H1 (cell line): ENCODE measurements at regions not wholly inside any gene's neighbourhood (a gene's known extent, or its start where the extent isn't known, plus 50 kb on each side); places are given as distances from the start of the nearest gene placed in this dataset.

Source experiments
- CTCF ChIA-PET: fragments of 300-600 bp; sonication (Branson Sonifier 250); formaldehyde crosslinking; loops from one replicate; lab custom pipeline; 2021; ENCODE audit not compliant: partially characterized antibody; lab: Charles Lee
- POLR2A ChIA-PET: fragments of 300-600 bp; sonication (Branson Sonifier 250); formaldehyde crosslinking; loops from one replicate; lab custom pipeline; 2021; ENCODE audit warnings: inconsistent platforms; ENCODE audit not compliant: partially characterized antibody; lab: Charles Lee
- DNase-seq, 2 experiments: peaks; one replicate each; pipeline versions ENCODE4 v3.0.0 to v3.0.0-alpha.2; 2010 to 2022; ENCODE audit warnings: low spot score in 2 of 2, low read depth in 1 of 2, mixed read lengths in 1 of 2
- FAIRE-seq: peaks from 2 replicates; lab custom pipeline; 2011; peaks lifted over from hg19 to GRCh38; lab: Jason Lieb, UNC
- H2AFZ ChIP-seq: 2 replicates; pipeline ENCODE4 v1.8.1; 2012; ENCODE audit warnings: low read length, inconsistent platforms
- H2AK5ac ChIP-seq: 2 replicates; pipeline ENCODE4 v1.6.1; 2013; ENCODE audit warnings: low read depth, low read length
- H2BK120ac ChIP-seq: replicated peaks from 2 replicates; pipeline ENCODE3; 2013; ENCODE audit warnings: low read depth, low read length, inconsistent platforms
- H2BK12ac ChIP-seq: 2 replicates; pipeline ENCODE4 v1.6.1; 2013; ENCODE audit warnings: low read depth, low read length
- H2BK15ac ChIP-seq: 2 replicates; pipeline ENCODE4 v1.6.1; 2013; ENCODE audit warnings: low read length
- H2BK20ac ChIP-seq: 2 replicates; pipeline ENCODE4 v1.6.1; 2013; ENCODE audit warnings: low read length
- H2BK5ac ChIP-seq: 2 replicates; pipeline ENCODE4 v1.6.1; 2013; ENCODE audit warnings: low read depth, low read length
- H3K14ac ChIP-seq: 2 replicates; pipeline ENCODE4 v1.6.1; 2013; ENCODE audit warnings: inconsistent platforms; ENCODE audit not compliant: insufficient read length
- H3K18ac ChIP-seq: 2 replicates; pipeline ENCODE4 v1.6.1; 2013; ENCODE audit warnings: low read length; ENCODE audit errors: extremely low read depth
- H3K23ac ChIP-seq: 2 replicates; pipeline ENCODE4 v1.6.1; 2013; ENCODE audit warnings: inconsistent platforms; ENCODE audit not compliant: insufficient read length
- H3K23me2 ChIP-seq: 2 replicates; pipeline ENCODE4 v1.6.1; 2013; ENCODE audit warnings: low read depth, low read length
- H3K27ac ChIP-seq: 2 replicates; pipeline ENCODE4 v1.6.1; 2011; ENCODE audit warnings: low read depth, low read length, inconsistent platforms
- H3K27me3 ChIP-seq, 4 experiments: replicated peaks in 1 of 4; 1 replicate in 1 of 4; 2 replicates in 3 of 4; pipeline versions ENCODE4 v1.6.1 to v1.8.1; 2011 to 2013; ENCODE audit warnings: low read length in 3 of 4, mild to moderate bottlenecking in 3 of 4, inconsistent platforms in 2 of 4, mixed read lengths in 2 of 4, moderate library complexity in 1 of 4; ENCODE audit not compliant: control insufficient read depth in 3 of 4, insufficient read depth in 3 of 4; ENCODE audit errors: extremely low read depth in 1 of 4
- H3K36me3 ChIP-seq, 4 experiments: 2 replicates each; pipeline versions ENCODE4 v1.6.1 to v1.8.1; 2011 to 2013; ENCODE audit warnings: mild to moderate bottlenecking in 4 of 4, low read length in 3 of 4, moderate library complexity in 2 of 4, control low read depth in 1 of 4, inconsistent platforms in 1 of 4; ENCODE audit not compliant: insufficient read depth in 4 of 4, control insufficient read depth in 2 of 4
- H3K4ac ChIP-seq: replicated peaks from 2 replicates; pipeline ENCODE3; 2013; ENCODE audit warnings: low read length, low read depth, mixed read lengths, inconsistent platforms; ENCODE audit not compliant: insufficient read length
- H3K4me1 ChIP-seq, 4 experiments: replicated peaks in 1 of 4; 1 replicate in 1 of 4; 2 replicates in 3 of 4; pipeline versions ENCODE4 v1.6.1 to v1.8.1; 2011 to 2013; ENCODE audit warnings: low read length in 3 of 4, inconsistent platforms in 2 of 4, mixed read lengths in 1 of 4; ENCODE audit not compliant: insufficient read depth in 4 of 4, control insufficient read depth in 3 of 4
- H3K4me2 ChIP-seq, 2 experiments: 2 replicates each; pipeline versions ENCODE4 v1.6.1 to v1.8.1; 2011 to 2013; ENCODE audit warnings: low read depth in 2 of 2, low read length in 2 of 2, control low read depth in 1 of 2, inconsistent platforms in 1 of 2, mild to moderate bottlenecking in 1 of 2; ENCODE audit not compliant: insufficient read depth in 1 of 2
- H3K4me3 ChIP-seq, 4 experiments: fragments of 200-600, 300-600 bp in 1 of 4; sonication (generic), shearing (Covaris generic), sonication (Bioruptor Twin) in 1 of 4; 2 replicates each; pipeline versions ENCODE4 v1.5.1 to v1.8.1; 2011 to 2016; ENCODE audit warnings: low read length in 4 of 4, low read depth in 3 of 4, control low read depth in 2 of 4, inconsistent platforms in 2 of 4, mild to moderate bottlenecking in 2 of 4, mixed read lengths in 1 of 4, moderate library complexity in 1 of 4; ENCODE audit not compliant: insufficient read depth in 2 of 4; ENCODE audit errors: extremely low read depth in 1 of 4
- H3K56ac ChIP-seq: replicated peaks from 2 replicates; pipeline ENCODE3; 2013; ENCODE audit warnings: low read depth, mild to moderate bottlenecking, mixed read lengths, low read length, inconsistent platforms; ENCODE audit not compliant: insufficient read length
- H3K79me1 ChIP-seq: 2 replicates; pipeline ENCODE4 v1.6.1; 2013; ENCODE audit warnings: low read depth, low read length, control low read depth
- H3K79me2 ChIP-seq, 2 experiments: 2 replicates each; pipeline versions ENCODE4 v1.6.1 to v1.8.1; 2012 to 2013; ENCODE audit warnings: low read length in 2 of 2, mild to moderate bottlenecking in 2 of 2, inconsistent platforms in 1 of 2; ENCODE audit not compliant: insufficient read depth in 2 of 2, control insufficient read depth in 1 of 2
- H3K9ac ChIP-seq, 4 experiments: replicated peaks in 1 of 4; 1 replicate in 1 of 4; 2 replicates in 3 of 4; pipeline versions ENCODE4 v1.6.1 to v1.8.1; 2011 to 2013; ENCODE audit warnings: low read depth in 3 of 4, low read length in 3 of 4, control low read depth in 2 of 4, mild to moderate bottlenecking in 2 of 4, moderate library complexity in 2 of 4, inconsistent platforms in 1 of 4; ENCODE audit errors: extremely low read depth in 1 of 4
- H3K9me3 ChIP-seq, 2 experiments: 2 replicates each; pipeline versions ENCODE4 v1.6.1 to v1.8.1; 2012 to 2013; ENCODE audit warnings: mild to moderate bottlenecking in 2 of 2, moderate library complexity in 2 of 2, control low read depth in 1 of 2, inconsistent platforms in 1 of 2, low read depth in 1 of 2, low read length in 1 of 2, mixed read lengths in 1 of 2; ENCODE audit not compliant: insufficient read depth in 2 of 2
- H4K20me1 ChIP-seq, 2 experiments: replicated peaks in 1 of 2; 2 replicates each; pipeline versions ENCODE3 to v1.8.1; 2011 to 2013; ENCODE audit warnings: inconsistent platforms in 2 of 2, low read length in 2 of 2, mild to moderate bottlenecking in 1 of 2; ENCODE audit not compliant: insufficient read depth in 2 of 2, control insufficient read depth in 1 of 2
- H4K5ac ChIP-seq: 2 replicates; pipeline ENCODE4 v1.6.1; 2013; ENCODE audit warnings: low read length, low read depth, mixed read lengths, inconsistent platforms; ENCODE audit not compliant: insufficient read length
- H4K8ac ChIP-seq: 2 replicates; pipeline ENCODE4 v1.8.0; 2013; ENCODE audit warnings: mild to moderate bottlenecking, moderate library complexity, low read length, inconsistent platforms; ENCODE audit not compliant: insufficient read depth; ENCODE audit errors: extremely low read depth
- H4K91ac ChIP-seq: replicated peaks from 2 replicates; pipeline ENCODE3; 2013; ENCODE audit warnings: low read length, mixed read lengths, inconsistent platforms; ENCODE audit not compliant: insufficient read length
- ASH2L ChIP-seq: fragments of 200-600, 300-600 bp; sonication (generic); IDR thresholded peaks from one replicate; pipeline ENCODE4 v1.7.1; 2017; ENCODE audit warnings: low read length
- BCL11A ChIP-seq, 2 experiments: IDR thresholded peaks; one replicate each; pipeline ENCODE4 v1.6.1; 2011; ENCODE audit warnings: low read depth in 2 of 2, low read length in 2 of 2, mild to moderate bottlenecking in 2 of 2
- CREB1 ChIP-seq: IDR thresholded peaks from 2 replicates; pipeline ENCODE4 v1.6.1; 2012; ENCODE audit warnings: inconsistent platforms
- JUND ChIP-seq: IDR thresholded peaks from 2 replicates; pipeline ENCODE4 v1.6.1; 2011; ENCODE audit warnings: mild to moderate bottlenecking, improper control_type of control experiment, low read length
- KDM5A ChIP-seq: fragments of 200-600 bp; IDR thresholded peaks from 2 replicates; pipeline ENCODE4 v1.7.1; 2012; ENCODE audit warnings: mild to moderate bottlenecking, low read length, inconsistent platforms, mixed read lengths
- NRF1 ChIP-seq: IDR thresholded peaks from 2 replicates; pipeline ENCODE4 v1.6.1; 2011; ENCODE audit warnings: mild to moderate bottlenecking, low read depth, low read length, improper control_type of control experiment
- RBBP5 ChIP-seq: IDR thresholded peaks from 2 replicates; pipeline ENCODE4 v1.7.1; 2012; ENCODE audit warnings: low read depth, mild to moderate bottlenecking, inconsistent platforms, low read length, moderate library complexity, borderline replicate concordance
- SAP30 ChIP-seq: fragments of 300-600 bp; sonication (generic); IDR thresholded peaks from 2 replicates; pipeline ENCODE4 v1.7.1; 2012; ENCODE audit warnings: low read length, moderate library complexity, mild to moderate bottlenecking, inconsistent platforms; ENCODE audit not compliant: insufficient read depth, insufficient replicate concordance
- SP2 ChIP-seq: IDR thresholded peaks from 2 replicates; pipeline ENCODE4 v1.6.1; 2012; ENCODE audit warnings: mild to moderate bottlenecking, low read length, inconsistent platforms
- SP4 ChIP-seq: IDR thresholded peaks from 2 replicates; pipeline ENCODE4 v1.6.1; 2012; ENCODE audit warnings: low read length, inconsistent platforms
- TAF1 ChIP-seq: IDR thresholded peaks from 2 replicates; pipeline ENCODE4 v1.6.1; 2011; ENCODE audit warnings: mild to moderate bottlenecking, low read depth, low read length
- TAF7 ChIP-seq: optimal IDR thresholded peaks from 2 replicates; pipeline ENCODE3; 2011; ENCODE audit warnings: low read depth, mild to moderate bottlenecking, inconsistent platforms, low read length, moderate library complexity, borderline replicate concordance
- TBP ChIP-seq: IDR thresholded peaks from 2 replicates; pipeline ENCODE4 v1.6.1; 2011; ENCODE audit warnings: low read depth, low read length, improper control_type of control experiment
- ZNF274 ChIP-seq: IDR thresholded peaks from 2 replicates; pipeline ENCODE4 v1.7.0; 2012; ENCODE audit warnings: low read length, borderline replicate concordance; ENCODE audit errors: extremely low read depth
- WGBS, 2 experiments: shearing (Covaris generic) in 1 of 2; methylation state at CpG; one replicate each; pipeline versions ENCODE4 v1.1.6 to v1.1.7; 2013 to 2015; ENCODE audit warnings: low lambda C conversion rate in 2 of 2, mixed read lengths in 2 of 2, inconsistent platforms in 1 of 2, low coverage in 1 of 2, missing lambda C conversion rate in 1 of 2; ENCODE audit not compliant: insufficient replicate concordance in 2 of 2, insufficient coverage in 1 of 2, insufficient read length in 1 of 2; ENCODE audit errors: extremely low coverage in 1 of 2, missing lambda C conversion rate in 1 of 2; 5-methylcytosine and 5-hydroxymethylcytosine counted together
- TF ChIP-seq, protein P1 (sequence below): IDR thresholded peaks from 2 replicates; pipeline ENCODE4 v1.6.1; 2012; ENCODE audit warnings: inconsistent platforms

DNA sequence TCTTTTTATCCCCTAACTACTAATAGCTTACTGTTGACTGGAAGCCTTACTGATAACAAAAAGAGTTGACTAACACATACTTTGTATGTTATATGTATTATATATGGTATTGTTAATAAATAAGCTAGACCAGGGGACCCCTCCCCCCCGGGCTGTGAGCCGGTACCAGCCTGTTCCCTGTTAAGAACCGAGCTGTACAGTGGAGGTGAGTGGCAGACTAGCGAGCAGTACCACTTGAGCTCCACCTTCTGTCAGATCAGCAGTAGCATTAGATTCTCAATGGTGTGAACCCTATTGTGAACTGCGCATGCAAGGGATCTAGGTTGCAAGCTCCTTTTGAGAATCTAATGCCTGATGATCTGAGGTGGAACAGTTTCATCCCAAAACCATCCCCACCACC lies 377.0 kb downstream of the IPMK start:
- DNase-seq, result no peak
- Histone ChIP-seq H2AK5ac (no peak overlapping the region), H3K79me1 (no peaks in the 10 kb centered on the region), H3K27me3 (no peaks in the 10 kb centered on the region), H2BK120ac (no peak overlapping the region), H4K5ac (no peak overlapping the region), H3K23me2 (no peaks in the 10 kb centered on the region), H2BK15ac (no peak overlapping the region), H3K14ac (no peak overlapping the region), H3K23ac (no peak overlapping the region), H3K56ac (no peak overlapping the region), H3K4me1 (no peaks in the 10 kb centered on the region; a peak in 2 of 7 replicates), H3K4me2 (no peak overlapping the region), H2BK12ac (no peak overlapping the region), H3K18ac (no peak overlapping the region), H4K91ac (no peak overlapping the region), H4K20me1 (no peaks in the 10 kb centered on the region), H3K79me2 (no peaks in the 10 kb centered on the region), H3K36me3 (no peaks in the 10 kb centered on the region), H3K9ac (no peak overlapping the region), H2AFZ (no peak overlapping the region), H2BK20ac (no peak overlapping the region), H3K4me3 (no peak overlapping the region), H3K4ac (no peak overlapping the region), H2BK5ac (no peak overlapping the region), H4K8ac (no peak overlapping the region), H3K27ac (no peak overlapping the region), H3K9me3 (peaks cover 13 to 15% of the 10 kb centered on the region in 2 experiments; a peak in 3 of 4 replicates)
- ChIA-PET CTCF (interaction anchor here (0.9 kb wide), 1 partner anchor 262 kb away, joined by 3 read pairs; no protein-coding TSS in a partner anchor), POLR2A (no interaction called here)
- FAIRE-seq, result no peak
- TF ChIP-seq KDM5A (no peak), TAF7 (no peak), TBP (no peak), SP4 (no peak), SP2 (no peak), CREB1 (no peak), ASH2L (no peak), RBBP5 (no peak), ZNF274 (no peak), NRF1 (no peak), SAP30 (no peak), JUND (no peak), BCL11A (IDR thresholded peaks at IDR 0.05; ENCODE audit: low read depth in 2 of 2, low read length in 2 of 2) (no peak), TAF1 (no peak)
- TF ChIP-seq, protein P1, sequence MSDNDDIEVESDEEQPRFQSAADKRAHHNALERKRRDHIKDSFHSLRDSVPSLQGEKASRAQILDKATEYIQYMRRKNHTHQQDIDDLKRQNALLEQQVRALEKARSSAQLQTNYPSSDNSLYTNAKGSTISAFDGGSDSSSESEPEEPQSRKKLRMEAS, result no peak
- WGBS, 2 experiments, result 92% methylated on average over 5 of the region's 5 CpGs; no CpG with 5 or more reads in 1 of the 2 experiments
